HG02840 (cell line): ENCODE measurements at regions not wholly inside any gene's neighbourhood (a gene's known extent, or its start where the extent isn't known, plus 50 kb on each side); places are given as distances from the start of the nearest gene placed in this dataset.

Experiments
- ATAC-seq: cut with Tn5 transposase; IDR thresholded peaks from one replicate; pipeline ENCODE4 v1.9.1; 2021; ENCODE audit warnings: mild to moderate bottlenecking, moderate library complexity, moderate number of reproducible peaks; ENCODE audit not compliant: unreplicated experiment, low FRiP score

- no peak for ATAC-seq
Measured at GRCh38 chr3:105923140-105923539, 54.3 kb upstream of the CBLB start.

- no peak for ATAC-seq
Measured at GRCh38 chr3:105927741-105928140, 58.9 kb upstream of the CBLB start.

- no peak for ATAC-seq
Measured at GRCh38 chr3:105930733-105931132, 61.9 kb upstream of the CBLB start.

- ATAC-seq: no peak
Measured at GRCh38 chr3:105931500-105931899, 62.7 kb upstream of the CBLB start.

- ATAC-seq: no peak
Measured at GRCh38 chr3:105933871-105934270, 65.1 kb upstream of the CBLB start.

GRCh38 chr3:105938101-105938500 is 69.3 kb upstream of the CBLB start:
- no peak for ATAC-seq

GRCh38 chr3:105938806-105939205 is 70.0 kb upstream of the CBLB start:
- no peak for ATAC-seq

GRCh38 chr3:105944276-105944675 is 75.5 kb upstream of the CBLB start:
- no peak for ATAC-seq

- no peak for ATAC-seq
Measured at GRCh38 chr3:105944721-105945120, 75.9 kb upstream of the CBLB start.

GRCh38 chr3:105948101-105948500 is 79.3 kb upstream of the CBLB start:
- no peak for ATAC-seq

GRCh38 chr3:105950881-105951600 is 82.2 kb upstream of the CBLB start:
- ATAC-seq: no peak

- no peak for ATAC-seq
Measured at GRCh38 chr3:105953831-105954230, 85.0 kb upstream of the CBLB start.

GRCh38 chr3:105956306-105956705 is 87.5 kb upstream of the CBLB start:
- no peak for ATAC-seq

GRCh38 chr3:105957722-105958121 is 88.9 kb upstream of the CBLB start:
- no peak for ATAC-seq

GRCh38 chr3:105958237-105959000 is 89.6 kb upstream of the CBLB start:
- ATAC-seq: no peak

- ATAC-seq: no peak
Measured at GRCh38 chr3:105959851-105960250, 91.0 kb upstream of the CBLB start.

- ATAC-seq: no peak
Measured at GRCh38 chr3:105960381-105960780, 91.6 kb upstream of the CBLB start.

GRCh38 chr3:105963161-105963560 is 94.3 kb upstream of the CBLB start:
- no peak for ATAC-seq

- no peak for ATAC-seq
Measured at GRCh38 chr3:105965384-105965783, 96.6 kb upstream of the CBLB start.

GRCh38 chr3:105967117-105967516 is 98.3 kb upstream of the CBLB start:
- ATAC-seq: no peak

GRCh38 chr3:105970283-105970682 is 101.5 kb upstream of the CBLB start:
- ATAC-seq: no peak

- no peak for ATAC-seq
Measured at GRCh38 chr3:105972069-105972468, 103.3 kb upstream of the CBLB start.
